GM21447 (cell line): ENCODE measurements at regions not wholly inside any gene's neighbourhood (a gene's known extent, or its start where the extent isn't known, plus 50 kb on each side); places are given as distances from the start of the nearest gene placed in this dataset.

ENCODE experiments used
- ATAC-seq: cut with Tn5 transposase; IDR thresholded peaks from one replicate; pipeline ENCODE4 v1.9.1; 2021; ENCODE audit not compliant: unreplicated experiment

DNA sequence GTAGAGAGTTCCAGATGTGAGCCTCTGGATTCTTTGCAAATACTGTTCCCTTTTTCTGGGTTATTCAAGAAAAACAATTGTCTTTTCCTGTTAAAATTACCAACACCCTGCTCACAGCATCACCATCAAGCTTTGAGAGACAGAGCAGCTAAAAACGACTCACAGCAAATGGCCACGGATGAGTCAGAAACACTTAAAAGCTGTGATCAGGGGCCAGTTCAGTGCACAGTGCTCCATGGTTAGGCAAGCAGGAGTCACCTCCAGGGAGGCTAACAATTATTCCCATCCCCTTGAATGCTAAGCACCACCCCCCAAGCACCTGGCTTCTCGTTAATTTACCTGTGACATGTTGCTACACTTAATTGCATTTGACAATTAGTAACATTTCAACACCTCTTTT is 128.4 kb upstream of the CAMK1G start:
- ATAC-seq: no peak

GRCh38 chr1:209455661-209456358 is 127.7 kb upstream of the CAMK1G start:
- no peak for ATAC-seq

DNA sequence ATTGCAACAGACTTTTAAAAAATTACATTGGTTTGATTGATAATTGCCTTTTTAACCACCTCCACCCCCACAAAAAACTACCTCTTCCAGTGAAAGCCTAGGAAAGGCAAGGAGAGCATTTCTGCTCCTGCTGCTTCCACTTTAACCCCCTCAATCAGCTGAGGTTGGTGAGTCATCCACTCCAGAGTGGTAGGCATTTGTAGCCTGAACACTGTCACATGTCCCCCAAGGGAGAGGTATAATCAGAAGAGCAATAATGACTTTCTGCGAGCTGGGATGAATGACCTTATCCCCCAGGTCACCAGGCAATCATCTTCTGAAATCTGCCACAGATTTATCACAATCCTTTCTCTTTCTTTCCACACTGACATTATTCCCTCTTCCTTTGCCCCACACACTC is 126.6 kb upstream of the CAMK1G start:
- ATAC-seq: no peak

DNA sequence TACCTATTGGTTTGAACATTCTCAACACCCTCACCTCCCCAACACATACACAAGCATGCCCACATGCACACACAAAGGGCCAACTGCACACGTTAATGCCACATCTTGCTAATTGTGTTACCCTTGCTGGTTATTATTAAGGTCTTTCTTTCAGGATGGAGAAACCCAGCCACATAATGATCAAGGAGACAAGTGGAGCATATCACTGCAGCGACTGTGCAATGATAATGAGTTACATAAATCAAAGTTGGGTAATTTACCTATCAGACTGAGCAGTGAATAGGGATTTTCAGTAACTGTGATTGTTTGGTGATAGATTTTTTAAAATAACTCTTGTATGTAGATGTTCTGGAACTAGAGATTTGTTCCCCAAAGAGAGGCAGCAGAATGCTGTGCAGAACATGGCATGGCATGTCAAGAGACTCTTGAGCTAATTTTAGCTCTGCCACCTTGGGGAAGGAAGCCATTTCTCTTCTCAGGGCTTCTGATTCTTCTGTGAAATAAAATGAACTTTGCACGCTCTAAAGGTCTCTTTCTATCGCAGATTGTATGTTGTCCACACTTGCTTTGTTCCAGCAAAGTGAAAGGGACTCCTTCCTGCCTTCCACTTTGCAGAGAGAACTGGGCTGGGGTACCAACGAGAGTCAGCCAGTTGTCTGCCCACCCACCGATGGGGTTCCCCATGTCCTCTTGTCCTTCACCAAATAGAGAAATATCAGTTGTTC is 126.0 kb upstream of the CAMK1G start:
- no peak for ATAC-seq

DNA sequence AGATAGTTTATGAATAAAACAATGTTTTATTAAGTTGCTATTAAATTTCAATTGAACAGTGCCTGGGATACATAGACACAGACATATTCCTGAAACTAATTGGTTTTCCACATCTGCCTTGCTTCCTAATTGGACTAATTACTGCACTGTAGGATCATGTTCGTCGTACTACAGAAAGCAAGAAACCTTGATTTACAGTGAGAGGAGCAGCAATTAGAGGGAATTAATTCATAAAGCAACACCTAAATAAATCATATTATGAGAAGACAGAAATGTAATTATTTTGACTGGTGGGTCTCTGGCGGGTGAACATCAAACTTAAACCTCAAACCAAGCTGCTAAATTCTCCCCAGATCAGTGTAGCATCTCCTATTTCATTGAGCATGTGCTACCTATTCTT is 124.6 kb upstream of the CAMK1G start:
- no peak for ATAC-seq

- no peak for ATAC-seq
Measured at GRCh38 chr1:209461168-209461567, 122.3 kb upstream of the CAMK1G start.

GRCh38 chr1:209462433-209462832 is 121.1 kb upstream of the CAMK1G start:
- no peak for ATAC-seq

DNA sequence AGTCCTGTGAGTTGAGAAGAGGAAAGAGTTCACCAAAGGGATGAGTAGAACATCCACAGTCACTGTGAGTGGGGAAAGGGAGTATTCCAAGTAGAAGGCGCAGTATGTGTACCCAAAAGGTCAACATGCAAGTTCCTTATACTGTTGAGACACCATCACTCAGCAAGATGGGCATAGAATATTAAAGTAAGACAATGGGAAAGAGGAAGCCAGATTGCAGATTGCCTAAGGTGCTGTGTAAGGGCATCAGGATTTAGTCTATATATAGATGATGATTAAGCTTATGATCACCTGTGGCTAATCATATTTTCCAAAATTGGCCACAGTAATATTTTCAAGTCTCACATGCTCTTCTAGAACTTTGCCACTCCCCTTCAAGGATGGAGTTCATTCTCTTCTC is 120.1 kb upstream of the CAMK1G start:
- ATAC-seq: no peak

DNA sequence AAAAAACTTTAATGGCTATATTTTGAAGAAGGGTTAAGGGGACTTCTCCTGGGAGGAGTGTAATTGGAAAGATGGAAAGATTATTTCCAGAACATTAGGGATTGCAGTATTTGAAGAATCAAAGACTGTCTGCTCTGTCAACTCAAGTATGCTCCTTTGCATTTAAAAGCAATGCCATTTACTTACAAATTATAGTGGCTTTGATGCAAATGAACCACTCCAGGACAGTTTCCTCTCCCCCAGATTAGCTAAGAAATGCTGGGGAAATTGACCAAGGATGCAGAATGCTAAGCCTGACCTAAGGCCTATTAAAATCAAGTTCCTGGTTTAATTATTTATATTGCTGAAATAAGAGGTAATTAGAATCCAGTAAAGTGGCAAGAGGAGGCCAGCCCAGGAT is 110.5 kb upstream of the CAMK1G start:
- no peak for ATAC-seq

- no peak for ATAC-seq
Measured at GRCh38 chr1:209480345-209480744, 103.2 kb upstream of the CAMK1G start.

- ATAC-seq: no peak
Measured at GRCh38 chr1:209483691-209484090, 99.8 kb upstream of the CAMK1G start.

DNA sequence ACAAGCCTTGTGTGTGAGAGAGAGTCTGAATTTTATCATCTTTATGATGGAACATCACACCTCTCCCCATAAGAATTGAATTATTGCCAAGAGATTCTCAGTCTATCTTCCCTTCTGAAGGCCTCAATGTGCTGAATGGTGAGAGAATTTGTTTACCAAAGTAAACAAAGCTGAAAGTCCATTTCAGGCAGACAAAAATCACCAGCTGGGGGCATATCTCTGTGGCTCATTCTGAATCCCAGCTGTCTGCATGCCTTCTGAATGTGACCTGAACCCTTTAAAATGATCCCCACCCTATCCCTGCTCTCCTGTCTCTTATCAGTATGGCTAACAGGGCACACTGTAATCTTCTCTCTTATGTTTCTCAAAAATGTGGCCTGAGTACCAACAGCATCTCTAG is 99.1 kb upstream of the CAMK1G start:
- ATAC-seq: no peak

DNA sequence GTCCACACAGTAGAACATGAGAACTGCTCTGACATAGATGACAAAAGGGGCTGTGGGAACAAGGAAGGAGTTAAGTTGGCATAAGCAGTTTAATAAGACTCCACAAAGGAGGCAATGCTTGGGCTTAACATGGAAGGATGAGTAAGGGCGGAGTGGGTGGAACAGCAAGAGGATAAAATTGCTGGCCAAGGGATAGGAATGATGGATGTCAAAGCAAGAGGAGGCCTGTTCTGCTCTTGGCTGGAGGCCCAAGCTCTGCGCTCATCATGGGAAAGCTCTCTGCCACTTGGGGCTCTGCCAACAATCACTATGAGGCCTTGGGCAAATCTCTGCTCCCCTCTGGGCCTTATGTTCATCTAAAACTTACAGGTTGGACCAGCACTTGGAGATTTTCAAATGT is 98.3 kb upstream of the CAMK1G start:
- ATAC-seq: no peak

DNA sequence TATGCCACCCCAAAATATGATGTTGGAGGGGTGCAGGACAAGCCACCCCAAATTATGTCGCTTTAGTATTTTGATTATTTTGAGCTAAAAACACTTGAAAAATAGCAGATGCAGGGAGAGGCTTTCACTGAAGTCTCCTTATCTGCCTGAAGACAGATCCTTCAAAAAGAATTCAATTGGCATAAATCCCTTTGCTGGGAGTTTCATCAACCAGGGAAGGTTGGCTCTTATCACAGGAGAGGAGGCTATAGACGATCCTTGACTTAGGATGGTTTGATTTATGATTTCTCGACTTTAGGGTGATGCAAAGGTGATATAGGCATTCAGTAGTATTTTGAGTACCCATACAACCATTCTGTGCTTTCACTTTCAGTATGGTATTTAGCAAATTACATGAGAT is 97.8 kb upstream of the CAMK1G start:
- ATAC-seq: no peak

GRCh38 chr1:209486861-209487593 is 96.5 kb upstream of the CAMK1G start:
- no peak for ATAC-seq

GRCh38 chr1:209490013-209490412 is 93.5 kb upstream of the CAMK1G start:
- no peak for ATAC-seq

DNA sequence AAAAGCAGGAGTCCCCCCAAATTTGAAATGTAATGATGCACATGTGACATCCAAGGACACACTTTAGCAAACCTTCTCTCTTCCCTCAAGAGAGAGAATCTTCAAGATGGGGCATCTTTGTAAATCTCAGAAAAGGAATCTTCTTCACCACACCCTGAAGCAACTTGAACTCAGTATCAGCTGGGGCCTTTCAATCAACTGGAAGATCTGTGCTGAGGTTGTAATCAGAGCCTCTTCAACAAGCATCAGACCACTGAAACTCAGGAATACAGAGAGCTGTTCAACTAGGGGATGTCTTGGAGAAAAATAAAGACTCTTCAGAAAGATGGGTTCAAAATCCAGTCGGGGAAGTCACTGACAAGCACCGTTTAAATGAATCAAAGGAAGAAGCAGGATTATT is 92.5 kb upstream of the CAMK1G start:
- ATAC-seq: no peak

- no peak for ATAC-seq
Measured at GRCh38 chr1:209491496-209491895, 92.0 kb upstream of the CAMK1G start.

- ATAC-seq: no peak
Measured at GRCh38 chr1:209491897-209492296, 91.6 kb upstream of the CAMK1G start.

DNA sequence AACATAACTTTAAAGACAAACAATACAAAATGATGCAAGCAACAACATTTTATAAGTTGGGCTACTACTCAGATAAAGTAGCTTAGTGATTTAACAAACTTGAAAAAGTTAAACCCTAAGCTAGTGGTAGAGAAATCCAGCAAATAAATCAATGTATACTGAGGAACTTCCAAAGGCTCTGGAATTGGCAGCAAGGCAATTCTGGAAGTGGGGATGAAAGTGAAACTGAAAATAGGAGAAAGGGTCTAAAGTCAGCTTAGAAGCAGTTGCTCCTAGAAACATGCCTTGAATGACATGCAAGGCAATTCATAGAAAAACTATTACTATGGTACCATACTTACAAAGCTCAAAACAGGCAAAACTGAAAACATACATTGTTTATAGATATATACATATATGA is 90.0 kb upstream of the CAMK1G start:
- no peak for ATAC-seq

- ATAC-seq: no peak
Measured at GRCh38 chr1:209497729-209498128, 85.8 kb upstream of the CAMK1G start.

DNA sequence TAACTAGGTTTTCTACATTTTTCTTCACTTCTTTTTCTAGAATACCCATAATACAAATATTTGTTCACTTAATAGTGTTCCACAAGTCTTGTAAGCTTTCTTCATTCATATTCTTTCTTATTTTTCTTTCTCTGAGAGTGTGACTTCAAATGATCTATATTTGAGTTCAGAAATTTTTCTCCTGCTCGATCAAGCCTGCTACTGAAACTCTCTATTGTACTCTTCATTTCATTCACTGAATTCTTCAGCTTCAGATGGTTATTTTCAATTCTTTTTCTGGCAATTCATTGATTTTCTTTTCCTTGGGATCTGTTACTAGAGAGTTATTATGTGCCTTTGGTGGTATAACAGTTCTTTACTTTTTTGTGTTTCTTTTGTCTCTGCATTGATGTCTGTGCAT is 82.5 kb upstream of the CAMK1G start:
- ATAC-seq: no peak
